ENCODE measurements at regions not wholly inside any gene's neighbourhood (a gene's known extent, or its start where the extent isn't known, plus 50 kb on each side); places are given as distances from the start of the nearest gene placed in this dataset.
A peak's percentile ranks its signal among the peaks of the same experiment; 100 is the strongest.

- Histone ChIP-seq H3K56ac (replicated peaks; ENCODE audit: insufficient read length, low read depth, low read length) (no peak overlapping the region), H3K79me1 (ENCODE audit: low read depth, low read length) (no peaks in the 10 kb centered on the region), H2AK5ac (ENCODE audit: low read depth, low read length) (no peak overlapping the region), H4K5ac (ENCODE audit: insufficient read length, low read depth, low read length) (no peak overlapping the region), H2BK20ac (ENCODE audit: low read length) (0 out of 2 replicates have a peak overlapping the region, but pooled peaks have one; percentile 6), H3K23ac (ENCODE audit: insufficient read length) (no peak overlapping the region), H3K23me2 (ENCODE audit: low read depth, low read length) (no peaks in the 10 kb centered on the region), H4K91ac (replicated peaks; ENCODE audit: insufficient read length, low read length) (no peak overlapping the region), H2BK15ac (ENCODE audit: low read length) (no peak overlapping the region), H2BK12ac (ENCODE audit: low read depth, low read length) (peak overlapping the region; percentile 44; the same call in 1 of the 2 replicates), H3K27me3 (replicated peaks in 1 of 4; ENCODE audit: control insufficient read depth in 3 of 4, extremely low read depth in 1 of 4, insufficient read depth in 3 of 4, low read length in 3 of 4) (no peaks in the 10 kb centered on the region), H3K36me3 (ENCODE audit: control insufficient read depth in 2 of 4, insufficient read depth in 4 of 4, low read length in 3 of 4) (no peaks in the 10 kb centered on the region), H3K4ac (replicated peaks; ENCODE audit: insufficient read length, low read depth, low read length) (no peak overlapping the region), H3K14ac (ENCODE audit: insufficient read length) (no peak overlapping the region), H3K4me3 (ENCODE audit: extremely low read depth in 1 of 4, insufficient read depth in 2 of 4, low read depth in 3 of 4, low read length in 4 of 4) (no peak overlapping the region), H3K18ac (ENCODE audit: extremely low read depth, low read length) (no peak overlapping the region), H3K4me1 (replicated peaks in 1 of 4; ENCODE audit: control insufficient read depth in 3 of 4, insufficient read depth in 4 of 4, low read length in 3 of 4) (peaks cover 5 to 11% (median 9%) of the 10 kb centered on the region in 4 experiments), H4K20me1 (replicated peaks in 1 of 2; ENCODE audit: control insufficient read depth in 1 of 2, insufficient read depth in 2 of 2, low read length in 2 of 2) (no peaks in the 10 kb centered on the region), H4K8ac (ENCODE audit: extremely low read depth, insufficient read depth, low read length) (no peak overlapping the region), H3K9ac (replicated peaks in 1 of 4; ENCODE audit: extremely low read depth in 1 of 4, low read depth in 3 of 4, low read length in 3 of 4) (no peak overlapping the region), H2AFZ (ENCODE audit: low read length) (no peak overlapping the region), H3K9me3 (ENCODE audit: insufficient read depth in 2 of 2, low read depth in 1 of 2, low read length in 1 of 2) (no peaks in the 10 kb centered on the region), H3K27ac (ENCODE audit: low read depth, low read length) (no peak overlapping the region), H2BK120ac (replicated peaks; ENCODE audit: low read depth, low read length) (no peak overlapping the region), H3K4me2 (ENCODE audit: insufficient read depth in 1 of 2, low read depth in 2 of 2, low read length in 2 of 2) (no peak overlapping the region), H2BK5ac (ENCODE audit: low read depth, low read length) (0 out of 2 replicates have a peak overlapping the region, but pooled peaks have one; percentile 1), H3K79me2 (ENCODE audit: control insufficient read depth in 1 of 2, insufficient read depth in 2 of 2, low read length in 2 of 2) (no peaks in the 10 kb centered on the region)
- ChIA-PET CTCF (ENCODE audit: partially characterized antibody) (interaction anchor here (0.6 to 5.6 kb wide), 22 partner anchors 9 to 1195 kb away, joined by 3 to 36 read pairs (median 6); no protein-coding TSS in a partner anchor), POLR2A (ENCODE audit: partially characterized antibody) (interaction anchor here (1.1 kb wide), 1 partner anchor 51 kb away, joined by 3 read pairs; no protein-coding TSS in a partner anchor)
- WGBS, 2 experiments (ENCODE audit: extremely low coverage in 1 of 2, insufficient coverage in 1 of 2, insufficient read length in 1 of 2, insufficient replicate concordance in 2 of 2, low coverage in 1 of 2, low lambda C conversion rate in 2 of 2, missing lambda C conversion rate in 1 of 2) = 72% methylated on average over 6 of the region's 6 CpGs; no CpG with 5 or more reads in 1 of the 2 experiments
- FAIRE-seq (peak; percentile 84), DNase-seq (ENCODE audit: low read depth in 1 of 2, low spot score in 2 of 2) (no peak)
- TF ChIP-seq SIRT6 (IDR thresholded peaks at IDR 0.05; ENCODE audit: low read length) (no peak), RAD21 (IDR thresholded peaks at IDR 0.05 in 1 of 2, conservative IDR thresholded peaks at IDR 0.05 in 1 of 2; ENCODE audit: low read depth in 2 of 2, low read length in 2 of 2) (peak; percentile 70 to 77), NANOG (IDR thresholded peaks at IDR 0.05; ENCODE audit: insufficient read depth, low read depth, low read length, poor library complexity, severe bottlenecking) (no peak), SAP30 (IDR thresholded peaks at IDR 0.05; ENCODE audit: insufficient read depth, insufficient replicate concordance, low read length) (no peak), TEAD4 (IDR thresholded peaks at IDR 0.05; ENCODE audit: low read depth, low read length) (no peak), RXRA (IDR thresholded peaks at IDR 0.05; ENCODE audit: insufficient read depth, low read depth, low read length) (no peak), FOSL1 (IDR thresholded peaks at IDR 0.05; ENCODE audit: insufficient read depth, low read depth, low read length) (no peak), CHD2 (IDR thresholded peaks at IDR 0.05; ENCODE audit: low read length) (no peak), SIN3A (conservative IDR thresholded peaks at IDR 0.05 in 1 of 2, IDR thresholded peaks at IDR 0.05 in 1 of 2; ENCODE audit: low read depth in 1 of 2, low read length in 2 of 2) (0 out of 4 replicates have a peak, but pooled peaks of 1 of the 2 experiments have one; percentile 22), ZNF274 (IDR thresholded peaks at IDR 0.05; ENCODE audit: borderline replicate concordance, extremely low read depth, low read length) (no peak)
Measured at GRCh38 chr12:115866909-115867525, 410.5 kb downstream of the MED13L start.

All from H1 (cell line).